ENCODE measurements at regions not wholly inside any gene's neighbourhood (a gene's known extent, or its start where the extent isn't known, plus 50 kb on each side); places are given as distances from the start of the nearest gene placed in this dataset.

DNA sequence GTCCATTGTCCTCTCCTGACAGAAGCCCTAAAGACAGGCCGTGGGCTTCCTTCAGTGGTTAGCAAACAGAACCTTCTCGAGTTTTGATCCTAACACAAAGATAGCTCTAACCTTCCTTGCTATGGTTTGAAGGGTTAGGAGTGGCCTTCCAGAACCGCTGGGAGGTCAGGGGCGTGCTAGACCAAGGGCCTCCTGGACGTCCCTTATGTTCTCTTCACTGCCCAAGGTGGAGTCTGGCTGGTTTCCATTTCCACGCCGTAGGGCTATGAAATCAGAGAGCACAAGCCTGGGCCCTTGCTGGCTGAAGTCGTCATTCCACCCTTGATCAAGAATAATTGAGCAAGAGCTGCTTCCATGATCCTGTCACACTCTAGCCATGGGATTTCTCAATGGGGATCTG is 475.1 kb downstream of the SHQ1 start:
- intact Hi-C loops (cut with micrococcal nuclease; ENCODE audit: unreplicated experiment), result no loop called here
- TF ChIP-seq EZH2 (IDR thresholded peaks at IDR 0.05; ENCODE audit: borderline replicate concordance, low read depth, low read length, poor library complexity, severe bottlenecking), result no peak
- TF ChIP-seq, protein P1, sequence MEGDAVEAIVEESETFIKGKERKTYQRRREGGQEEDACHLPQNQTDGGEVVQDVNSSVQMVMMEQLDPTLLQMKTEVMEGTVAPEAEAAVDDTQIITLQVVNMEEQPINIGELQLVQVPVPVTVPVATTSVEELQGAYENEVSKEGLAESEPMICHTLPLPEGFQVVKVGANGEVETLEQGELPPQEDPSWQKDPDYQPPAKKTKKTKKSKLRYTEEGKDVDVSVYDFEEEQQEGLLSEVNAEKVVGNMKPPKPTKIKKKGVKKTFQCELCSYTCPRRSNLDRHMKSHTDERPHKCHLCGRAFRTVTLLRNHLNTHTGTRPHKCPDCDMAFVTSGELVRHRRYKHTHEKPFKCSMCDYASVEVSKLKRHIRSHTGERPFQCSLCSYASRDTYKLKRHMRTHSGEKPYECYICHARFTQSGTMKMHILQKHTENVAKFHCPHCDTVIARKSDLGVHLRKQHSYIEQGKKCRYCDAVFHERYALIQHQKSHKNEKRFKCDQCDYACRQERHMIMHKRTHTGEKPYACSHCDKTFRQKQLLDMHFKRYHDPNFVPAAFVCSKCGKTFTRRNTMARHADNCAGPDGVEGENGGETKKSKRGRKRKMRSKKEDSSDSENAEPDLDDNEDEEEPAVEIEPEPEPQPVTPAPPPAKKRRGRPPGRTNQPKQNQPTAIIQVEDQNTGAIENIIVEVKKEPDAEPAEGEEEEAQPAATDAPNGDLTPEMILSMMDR (conservative IDR thresholded peaks at IDR 0.05; ENCODE audit: low read depth, low read length), result no peak
- Histone ChIP-seq H3K27ac (ENCODE audit: low read depth, low read length, poor library complexity, severe bottlenecking) (no peak overlapping the region), H3K9me3 (ENCODE audit: low read depth, low read length, poor library complexity, severe bottlenecking) (no peaks in the 10 kb centered on the region), H3K4me1 (ENCODE audit: insufficient read depth, low read length, poor library complexity, severe bottlenecking) (no peaks in the 10 kb centered on the region), H3K27me3 (replicated peaks; ENCODE audit: insufficient read depth, low read depth, low read length, poor library complexity) (no peaks in the 10 kb centered on the region), H3K36me3 (ENCODE audit: insufficient read depth, low read length, poor library complexity, severe bottlenecking) (no peaks in the 10 kb centered on the region), H3K4me3 (ENCODE audit: low read depth, low read length, poor library complexity, severe bottlenecking) (no peak overlapping the region)
- ChIA-PET POLR2A (ENCODE audit: low non-redundant PET) (no interaction called here), CTCF (no interaction called here)
- DNase-seq (ENCODE audit: low spot score), result no peak
- BruUV-seq (replicated peaks), result no TSS peak

DNA sequence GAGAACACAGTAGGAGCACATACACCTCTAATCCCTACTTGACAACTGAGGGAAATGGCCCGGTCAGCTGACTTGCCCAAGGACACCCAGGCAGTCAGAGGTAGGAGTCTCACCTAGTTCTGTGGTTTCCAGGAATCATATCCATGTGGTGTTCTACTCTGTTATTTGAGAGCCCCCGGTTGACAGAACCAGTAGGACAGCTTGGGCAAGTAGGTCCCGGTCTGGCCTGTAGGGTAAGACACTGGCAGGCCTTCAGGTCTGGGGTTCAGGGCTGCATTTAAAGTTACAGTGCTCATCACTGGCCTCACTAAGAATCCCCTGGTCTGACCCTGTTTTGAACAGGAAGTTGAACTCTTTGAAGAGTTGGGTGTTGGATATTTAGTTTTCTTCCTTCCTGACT is 476.1 kb downstream of the SHQ1 start:
- POLR2A ChIA-PET (ENCODE audit: low non-redundant PET), result no interaction called here
- H3K4me1 ChIP-seq (ENCODE audit: insufficient read depth, low read length, poor library complexity, severe bottlenecking), result no peaks in the 10 kb centered on the region
- no peak overlapping the region for H3K27ac ChIP-seq (ENCODE audit: low read depth, low read length, poor library complexity, severe bottlenecking)
- DNase-seq (ENCODE audit: low spot score), result no peak
- no peak overlapping the region for H3K4me3 ChIP-seq (ENCODE audit: low read depth, low read length, poor library complexity, severe bottlenecking)
- no peaks in the 10 kb centered on the region for H3K9me3 ChIP-seq (ENCODE audit: low read depth, low read length, poor library complexity, severe bottlenecking)
- BruUV-seq (replicated peaks), result no TSS peak
- intact Hi-C loops (cut with micrococcal nuclease; ENCODE audit: unreplicated experiment), result no loop called here
- TF ChIP-seq, protein P1 (conservative IDR thresholded peaks at IDR 0.05; ENCODE audit: low read depth, low read length), result no peak
- no peak for TF ChIP-seq EZH2 (IDR thresholded peaks at IDR 0.05; ENCODE audit: borderline replicate concordance, low read depth, low read length, poor library complexity, severe bottlenecking)
- H3K27me3 ChIP-seq (replicated peaks; ENCODE audit: insufficient read depth, low read depth, low read length, poor library complexity), result no peaks in the 10 kb centered on the region
- CTCF ChIA-PET, result no interaction called here
- no peaks in the 10 kb centered on the region for H3K36me3 ChIP-seq (ENCODE audit: insufficient read depth, low read length, poor library complexity, severe bottlenecking)

DNA sequence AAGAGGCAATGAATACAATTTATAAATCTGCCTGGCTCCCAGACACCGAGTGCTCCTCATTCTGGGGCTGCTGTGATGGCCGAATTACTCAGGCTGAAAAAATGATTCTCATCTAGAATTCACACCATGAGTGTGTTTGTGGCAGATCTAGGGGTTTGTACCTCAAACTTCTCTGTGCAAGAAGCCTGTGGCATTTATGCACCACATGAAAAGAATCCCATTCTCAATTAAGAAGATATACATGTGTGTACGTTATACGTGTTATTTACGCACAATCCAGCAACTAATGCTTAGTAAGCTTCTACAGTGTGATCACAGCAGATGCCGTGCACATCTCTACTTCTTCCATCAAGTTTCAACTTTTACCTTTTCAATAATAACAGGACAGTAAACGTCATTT is 476.8 kb downstream of the SHQ1 start:
- POLR2A ChIA-PET (ENCODE audit: low non-redundant PET), result no interaction called here
- H3K27me3 ChIP-seq (replicated peaks; ENCODE audit: insufficient read depth, low read depth, low read length, poor library complexity), result no peaks in the 10 kb centered on the region
- no peak overlapping the region for H3K4me3 ChIP-seq (ENCODE audit: low read depth, low read length, poor library complexity, severe bottlenecking)
- no peak overlapping the region for H3K27ac ChIP-seq (ENCODE audit: low read depth, low read length, poor library complexity, severe bottlenecking)
- no peak for DNase-seq (ENCODE audit: low spot score)
- CTCF ChIA-PET, result no interaction called here
- no TSS peak for BruUV-seq (replicated peaks)
- no peak for TF ChIP-seq EZH2 (IDR thresholded peaks at IDR 0.05; ENCODE audit: borderline replicate concordance, low read depth, low read length, poor library complexity, severe bottlenecking)
- TF ChIP-seq, protein P1 (conservative IDR thresholded peaks at IDR 0.05; ENCODE audit: low read depth, low read length), result no peak
- no peaks in the 10 kb centered on the region for H3K9me3 ChIP-seq (ENCODE audit: low read depth, low read length, poor library complexity, severe bottlenecking)
- H3K36me3 ChIP-seq (ENCODE audit: insufficient read depth, low read length, poor library complexity, severe bottlenecking), result no peaks in the 10 kb centered on the region
- no peaks in the 10 kb centered on the region for H3K4me1 ChIP-seq (ENCODE audit: insufficient read depth, low read length, poor library complexity, severe bottlenecking)
- intact Hi-C loops (cut with micrococcal nuclease; ENCODE audit: unreplicated experiment), result no loop called here
